ENCODE measurements at regions not wholly inside any gene's neighbourhood (a gene's known extent, or its start where the extent isn't known, plus 50 kb on each side); places are given as distances from the start of the nearest gene placed in this dataset.

DNA sequence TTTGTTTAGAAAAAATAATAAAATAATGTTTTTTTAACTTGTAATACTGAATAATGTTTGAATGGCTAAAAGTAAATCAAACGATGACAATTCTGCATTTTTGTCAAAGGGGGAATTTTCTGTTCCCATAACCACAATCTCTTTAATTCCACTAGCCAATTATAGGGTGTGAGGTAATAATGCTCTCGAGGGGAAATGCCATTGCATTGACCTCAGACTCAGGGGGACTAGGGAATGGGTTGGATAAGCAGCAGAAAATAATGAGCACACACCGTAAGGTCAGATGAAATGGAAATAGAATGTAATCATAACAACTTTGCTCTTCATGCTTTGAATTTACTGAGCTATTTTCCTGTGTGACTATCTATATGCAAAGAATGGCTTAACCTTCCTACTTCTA, 584.7 kb downstream of the RFPL4B start:
- no peaks in the 10 kb centered on the region for H3K9me3 ChIP-seq (ENCODE audit: control insufficient read depth, insufficient read depth, low read depth, low read length)
- in situ Hi-C loops (cut with HindIII; ENCODE audit: low pct_unique_long_range_greater_than_20kb, low sequenced_read_pairs) (no loop called here), intact Hi-C loops (cut with micrococcal nuclease; ENCODE audit: unreplicated experiment) (no loop called here)
- TF ChIP-seq TCF7L2 (IDR thresholded peaks at IDR 0.05; ENCODE audit: low read depth, low read length) = no peak
- no peak for TF ChIP-seq POLR2AphosphoS5 (IDR thresholded peaks at IDR 0.05; ENCODE audit: low read depth, low read length)
- TF ChIP-seq, protein P1, sequence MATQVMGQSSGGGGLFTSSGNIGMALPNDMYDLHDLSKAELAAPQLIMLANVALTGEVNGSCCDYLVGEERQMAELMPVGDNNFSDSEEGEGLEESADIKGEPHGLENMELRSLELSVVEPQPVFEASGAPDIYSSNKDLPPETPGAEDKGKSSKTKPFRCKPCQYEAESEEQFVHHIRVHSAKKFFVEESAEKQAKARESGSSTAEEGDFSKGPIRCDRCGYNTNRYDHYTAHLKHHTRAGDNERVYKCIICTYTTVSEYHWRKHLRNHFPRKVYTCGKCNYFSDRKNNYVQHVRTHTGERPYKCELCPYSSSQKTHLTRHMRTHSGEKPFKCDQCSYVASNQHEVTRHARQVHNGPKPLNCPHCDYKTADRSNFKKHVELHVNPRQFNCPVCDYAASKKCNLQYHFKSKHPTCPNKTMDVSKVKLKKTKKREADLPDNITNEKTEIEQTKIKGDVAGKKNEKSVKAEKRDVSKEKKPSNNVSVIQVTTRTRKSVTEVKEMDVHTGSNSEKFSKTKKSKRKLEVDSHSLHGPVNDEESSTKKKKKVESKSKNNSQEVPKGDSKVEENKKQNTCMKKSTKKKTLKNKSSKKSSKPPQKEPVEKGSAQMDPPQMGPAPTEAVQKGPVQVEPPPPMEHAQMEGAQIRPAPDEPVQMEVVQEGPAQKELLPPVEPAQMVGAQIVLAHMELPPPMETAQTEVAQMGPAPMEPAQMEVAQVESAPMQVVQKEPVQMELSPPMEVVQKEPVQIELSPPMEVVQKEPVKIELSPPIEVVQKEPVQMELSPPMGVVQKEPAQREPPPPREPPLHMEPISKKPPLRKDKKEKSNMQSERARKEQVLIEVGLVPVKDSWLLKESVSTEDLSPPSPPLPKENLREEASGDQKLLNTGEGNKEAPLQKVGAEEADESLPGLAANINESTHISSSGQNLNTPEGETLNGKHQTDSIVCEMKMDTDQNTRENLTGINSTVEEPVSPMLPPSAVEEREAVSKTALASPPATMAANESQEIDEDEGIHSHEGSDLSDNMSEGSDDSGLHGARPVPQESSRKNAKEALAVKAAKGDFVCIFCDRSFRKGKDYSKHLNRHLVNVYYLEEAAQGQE (IDR thresholded peaks at IDR 0.05; ENCODE audit: insufficient read depth in 1 of 2, low read depth in 2 of 2, low read length in 1 of 2) = no peak
- no peak for TF ChIP-seq SIN3A (IDR thresholded peaks at IDR 0.05; ENCODE audit: borderline replicate concordance, insufficient read depth, low read depth, low read length)
- no peak for TF ChIP-seq CTCF (IDR thresholded peaks at IDR 0.05)
- ATAC-seq = no peak
- ChIA-PET CTCF (no interaction called here), POLR2A (no interaction called here)
- no peaks in the 10 kb centered on the region for H3K27me3 ChIP-seq (ENCODE audit: control insufficient read depth, insufficient read depth, low read length)
- H3K36me3 ChIP-seq (ENCODE audit: control insufficient read depth, insufficient read depth, low read length) = no peaks in the 10 kb centered on the region
- no peak overlapping the region for H3K27ac ChIP-seq (ENCODE audit: low read length)
- no peak for DNase-seq (ENCODE audit: low read depth, low spot score)
- H3K4me1 ChIP-seq (ENCODE audit: control insufficient read depth, insufficient read depth, low read length) = no peaks in the 10 kb centered on the region
- no peak overlapping the region for H3K4me3 ChIP-seq (ENCODE audit: low read depth in 2 of 2, low read length in 2 of 2)
- no TSS peak for BruUV-seq (replicated peaks)

GRCh38 chr6:112933947-112934346, 586.8 kb downstream of the RFPL4B start:
- DNase-seq (ENCODE audit: low read depth, low spot score) = no peak
- ATAC-seq = no peak
- in situ Hi-C loops (cut with HindIII; ENCODE audit: low pct_unique_long_range_greater_than_20kb, low sequenced_read_pairs) = no loop called here
- ChIA-PET POLR2A (no interaction called here), CTCF (no interaction called here)
- no TSS peak for BruUV-seq (replicated peaks)
- no peak overlapping the region for H3K27ac ChIP-seq (ENCODE audit: low read length)
- H3K36me3 ChIP-seq (ENCODE audit: control insufficient read depth, insufficient read depth, low read length) = no peaks in the 10 kb centered on the region
- intact Hi-C loops (cut with micrococcal nuclease; ENCODE audit: unreplicated experiment) = no loop called here
- no peak overlapping the region for H3K4me3 ChIP-seq (ENCODE audit: low read depth in 2 of 2, low read length in 2 of 2)
- TF ChIP-seq TCF7L2 (IDR thresholded peaks at IDR 0.05; ENCODE audit: low read depth, low read length) = no peak
- TF ChIP-seq POLR2AphosphoS5 (IDR thresholded peaks at IDR 0.05; ENCODE audit: low read depth, low read length) = no peak
- TF ChIP-seq, protein P1 (IDR thresholded peaks at IDR 0.05; ENCODE audit: insufficient read depth in 1 of 2, low read depth in 2 of 2, low read length in 1 of 2) = no peak
- no peak for TF ChIP-seq CTCF (IDR thresholded peaks at IDR 0.05)
- no peak for TF ChIP-seq SIN3A (IDR thresholded peaks at IDR 0.05; ENCODE audit: borderline replicate concordance, insufficient read depth, low read depth, low read length)
- no peaks in the 10 kb centered on the region for H3K4me1 ChIP-seq (ENCODE audit: control insufficient read depth, insufficient read depth, low read length)
- H3K27me3 ChIP-seq (ENCODE audit: control insufficient read depth, insufficient read depth, low read length) = no peaks in the 10 kb centered on the region
- H3K9me3 ChIP-seq (ENCODE audit: control insufficient read depth, insufficient read depth, low read depth, low read length) = no peaks in the 10 kb centered on the region
